ENCODE measurements at regions not wholly inside any gene's neighbourhood (a gene's known extent, or its start where the extent isn't known, plus 50 kb on each side); places are given as distances from the start of the nearest gene placed in this dataset.
A peak's percentile ranks its signal among the peaks of the same experiment; 100 is the strongest.

DNA sequence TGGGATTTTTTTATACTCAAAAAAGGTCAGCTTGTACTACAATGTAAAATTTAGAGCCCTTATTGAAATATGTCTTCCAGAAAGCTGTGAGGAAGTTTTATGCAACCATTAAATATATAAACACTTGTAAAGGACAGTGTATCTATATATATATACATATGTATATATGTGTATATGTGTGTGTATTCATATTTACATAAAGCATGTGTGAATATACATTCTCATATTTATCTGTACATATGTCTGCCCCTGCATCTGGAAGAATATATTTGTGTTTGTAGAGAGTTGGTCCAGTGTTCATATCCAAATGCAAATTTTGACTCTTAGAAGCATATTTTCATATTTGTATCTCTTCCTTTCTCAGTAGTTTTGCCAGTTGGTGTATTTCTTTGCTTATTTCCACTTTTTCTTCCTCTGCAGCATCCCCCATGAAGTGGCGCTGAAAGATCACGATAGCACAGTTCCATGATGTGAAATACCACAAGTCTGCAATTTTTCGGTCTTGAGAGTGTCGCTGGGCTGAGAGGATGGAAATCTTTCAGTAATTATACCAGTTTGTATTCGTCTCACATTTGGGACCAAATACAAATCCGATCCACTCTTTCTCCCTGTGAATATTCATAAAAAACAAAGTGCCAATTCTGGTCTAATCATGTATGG is 311.7 kb upstream of the DPH6 start:
- no peak for DNase-seq (ENCODE audit: low spot score)

DNA sequence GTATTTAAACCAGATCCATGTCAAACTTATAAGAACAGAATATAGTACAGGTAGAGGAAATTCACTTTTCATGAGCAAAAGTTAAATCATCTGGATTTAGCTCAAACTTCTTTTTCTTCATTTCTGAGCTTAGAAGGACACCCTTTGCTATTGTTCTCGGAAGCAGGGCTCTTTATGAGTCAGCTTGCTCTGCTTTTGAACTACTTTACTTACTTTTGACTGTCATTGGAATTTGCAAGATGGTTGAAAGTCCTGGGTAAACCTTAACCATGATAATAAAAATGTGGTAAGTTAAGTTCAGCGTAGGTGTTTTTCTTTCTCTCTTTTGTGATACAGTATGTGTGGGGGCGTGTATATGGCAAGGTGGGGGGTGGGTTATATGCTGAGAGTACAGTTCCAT is 312.7 kb upstream of the DPH6 start:
- DNase-seq (ENCODE audit: low spot score): peak; percentile 28

DNA sequence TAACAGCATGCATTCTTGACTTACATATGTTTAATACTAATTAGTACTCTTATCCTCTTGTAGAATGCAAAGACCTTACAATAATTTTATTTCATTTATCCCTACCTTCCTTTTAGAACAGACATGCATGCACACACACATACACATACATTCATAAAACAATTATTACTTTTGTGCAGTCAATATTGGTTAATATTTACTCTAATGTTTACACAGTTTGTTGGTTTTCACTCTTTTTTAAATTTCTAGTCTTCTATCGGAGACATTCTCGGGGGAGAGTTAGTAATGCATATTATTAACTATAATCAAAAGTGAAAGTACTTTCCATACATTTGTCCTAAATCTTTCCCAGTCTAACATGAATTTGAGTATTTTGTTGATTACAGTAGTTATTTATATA is 317.7 kb upstream of the DPH6 start:
- no peak for DNase-seq (ENCODE audit: low spot score)

DNA sequence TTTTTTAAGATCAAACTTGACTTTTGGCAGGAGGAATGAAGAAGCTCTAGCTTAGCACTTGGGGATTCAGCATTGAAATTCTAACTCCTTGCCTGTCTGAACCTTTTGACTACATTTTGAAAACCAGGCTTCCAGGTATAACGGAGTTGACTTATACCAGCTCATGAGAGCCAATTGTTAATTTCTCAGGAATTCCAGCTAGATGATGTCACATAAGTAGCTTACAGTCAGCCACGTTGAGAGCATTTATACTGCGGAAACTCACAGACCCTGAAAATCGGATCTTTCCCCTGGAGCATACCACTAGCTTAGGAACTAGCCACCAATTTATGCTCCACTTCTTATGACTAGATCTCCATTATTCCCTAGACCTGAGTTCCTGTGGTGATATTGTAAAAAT is 321.4 kb upstream of the DPH6 start:
- no peak for DNase-seq (ENCODE audit: low spot score)

DNA sequence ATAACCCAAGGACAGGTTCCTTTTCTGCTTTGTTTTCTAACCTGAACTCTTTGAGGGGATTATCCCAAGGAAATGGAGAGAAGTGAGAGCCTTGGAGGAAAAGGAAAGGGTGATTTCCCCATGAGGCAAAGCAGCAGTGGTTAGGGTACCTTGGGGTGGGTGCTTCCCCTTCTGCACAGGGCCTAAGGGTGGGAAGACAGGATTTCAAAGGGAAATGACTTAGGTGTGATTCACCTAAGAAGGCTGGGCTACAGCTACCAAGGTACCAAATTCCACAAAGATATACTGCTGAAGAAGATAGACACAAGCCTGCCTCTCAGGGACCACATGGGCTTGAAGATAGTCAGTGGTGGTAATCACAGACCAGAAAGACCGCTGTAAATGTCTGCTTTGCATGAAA is 325.3 kb upstream of the DPH6 start:
- DNase-seq (ENCODE audit: low spot score): no peak

DNA sequence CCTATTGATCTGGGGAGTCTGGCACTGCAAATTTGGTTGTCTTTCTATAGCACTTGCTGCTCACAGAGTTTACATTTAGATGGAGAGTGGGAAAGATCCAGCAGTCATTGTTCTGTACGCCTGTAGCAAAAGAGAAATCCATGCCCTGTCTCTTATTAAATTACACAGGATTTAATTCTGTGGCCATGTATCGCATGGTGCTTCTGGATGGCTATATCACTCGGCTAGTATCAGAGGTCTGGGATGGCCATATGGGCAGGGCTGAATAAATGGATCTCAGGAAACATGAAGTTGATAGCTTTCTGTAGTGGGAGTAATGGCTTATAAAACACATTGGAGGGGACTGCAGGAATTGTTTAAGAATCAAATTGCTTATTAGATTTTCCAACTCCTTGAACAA is 325.8 kb upstream of the DPH6 start:
- DNase-seq (ENCODE audit: low spot score): no peak

DNA sequence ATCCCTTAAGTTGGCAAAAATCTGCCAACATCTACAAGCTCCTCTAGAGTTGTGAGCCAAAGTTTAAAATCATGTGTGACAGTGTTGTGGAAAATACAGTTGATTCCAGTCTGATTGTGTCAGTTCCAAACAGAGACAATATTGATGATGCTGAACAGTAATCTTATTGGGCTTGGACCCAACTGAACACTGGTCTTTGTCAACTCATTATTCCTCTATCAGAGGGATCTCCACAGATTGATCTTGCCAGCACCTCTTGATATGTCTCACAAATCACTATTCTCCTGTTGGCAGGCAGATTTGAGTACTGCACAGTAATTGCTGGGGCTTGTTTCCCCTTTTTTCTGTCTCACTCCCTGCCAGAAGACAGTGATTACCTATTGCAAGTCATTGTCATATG is 326.6 kb upstream of the DPH6 start:
- DNase-seq (ENCODE audit: low spot score): no peak

DNA sequence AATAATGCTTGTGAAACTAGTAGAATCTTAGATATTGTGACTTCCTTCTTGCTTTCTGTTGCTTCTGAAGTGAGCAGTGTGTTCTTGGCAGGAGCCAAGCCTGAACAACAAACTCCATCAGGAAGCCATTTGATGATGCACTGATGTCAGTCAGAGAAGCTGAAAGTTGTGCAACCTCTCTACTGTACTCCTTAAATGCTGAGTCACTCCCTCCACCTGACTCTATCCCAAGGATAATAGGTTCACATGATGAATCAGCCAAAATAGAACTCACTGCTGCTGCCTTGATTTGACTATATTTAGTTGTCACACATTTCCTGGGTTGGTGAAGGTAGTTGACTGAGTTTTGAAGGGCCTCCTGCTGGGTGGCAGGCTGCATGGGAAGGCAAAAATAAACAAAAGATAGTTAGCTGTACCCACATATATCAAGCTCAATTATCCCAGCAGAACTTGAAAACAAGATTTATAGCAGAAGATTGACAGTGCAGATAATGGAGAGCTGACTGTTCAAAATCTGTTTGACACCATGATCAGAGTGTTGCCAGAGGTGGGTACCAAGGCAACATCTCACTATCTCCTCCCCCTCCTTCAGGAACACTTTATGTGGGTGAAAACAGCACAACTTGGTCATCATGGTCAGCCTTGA is 328.4 kb upstream of the DPH6 start:
- peak; percentile 60 for DNase-seq (ENCODE audit: low spot score)

DNA sequence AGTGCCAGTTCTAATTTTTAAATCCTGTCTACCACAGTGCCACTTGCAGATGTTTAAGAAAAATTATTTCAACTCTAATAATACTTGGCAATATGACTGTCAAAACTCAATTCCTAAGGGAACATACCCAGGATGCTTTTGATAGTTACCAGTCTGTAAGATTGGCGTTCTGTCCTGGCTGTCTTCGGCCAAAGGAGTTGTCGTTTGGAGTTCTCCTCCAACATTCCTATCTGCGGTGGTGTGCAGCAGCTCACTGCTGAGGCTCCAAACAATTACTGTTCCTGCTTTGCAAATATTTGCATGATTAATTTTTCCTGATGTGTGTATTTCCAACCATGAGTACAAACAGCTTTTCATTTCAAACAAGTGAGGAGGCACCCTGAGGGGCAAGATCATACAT is 330.8 kb upstream of the DPH6 start:
- DNase-seq (ENCODE audit: low spot score): no peak

DNA sequence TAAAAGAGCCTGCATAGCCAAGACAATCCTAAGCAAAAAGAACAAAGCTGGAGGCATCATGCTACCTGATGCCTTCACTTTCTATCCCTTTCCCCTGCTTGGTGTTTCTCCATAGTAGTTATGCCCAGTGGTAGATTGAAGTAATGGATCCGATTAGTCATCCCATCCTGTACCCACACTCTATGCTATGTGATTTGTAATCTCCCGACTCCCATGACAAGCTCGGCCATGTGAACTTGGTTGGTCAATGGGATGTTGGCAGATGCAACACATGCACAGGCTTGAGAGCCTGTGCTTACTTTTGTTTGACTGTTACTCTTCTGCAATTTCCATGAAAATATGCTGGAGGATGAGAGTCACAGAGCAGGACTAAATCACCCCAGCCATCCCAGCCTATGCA is 334.9 kb upstream of the DPH6 start:
- DNase-seq (ENCODE audit: low spot score): no peak

DNA sequence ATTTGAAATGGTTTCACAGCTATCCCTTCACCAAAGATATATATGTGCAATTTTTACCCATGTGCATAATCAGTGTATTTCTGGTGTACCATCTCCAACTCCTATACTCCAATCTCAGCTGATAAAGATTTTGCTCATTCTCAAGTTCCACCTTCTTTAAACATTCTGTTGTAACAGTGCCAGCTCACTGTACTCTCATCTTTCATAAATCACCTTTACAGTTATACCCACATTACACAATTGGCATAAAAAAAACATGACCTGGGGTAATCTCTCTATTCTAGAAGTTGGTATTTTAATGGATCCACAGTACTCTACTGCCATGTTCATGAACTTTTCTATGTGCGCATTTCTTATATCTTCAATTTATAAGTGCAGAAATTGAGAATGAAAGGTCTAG is 339.9 kb upstream of the DPH6 start:
- no peak for DNase-seq (ENCODE audit: low spot score)

DNA sequence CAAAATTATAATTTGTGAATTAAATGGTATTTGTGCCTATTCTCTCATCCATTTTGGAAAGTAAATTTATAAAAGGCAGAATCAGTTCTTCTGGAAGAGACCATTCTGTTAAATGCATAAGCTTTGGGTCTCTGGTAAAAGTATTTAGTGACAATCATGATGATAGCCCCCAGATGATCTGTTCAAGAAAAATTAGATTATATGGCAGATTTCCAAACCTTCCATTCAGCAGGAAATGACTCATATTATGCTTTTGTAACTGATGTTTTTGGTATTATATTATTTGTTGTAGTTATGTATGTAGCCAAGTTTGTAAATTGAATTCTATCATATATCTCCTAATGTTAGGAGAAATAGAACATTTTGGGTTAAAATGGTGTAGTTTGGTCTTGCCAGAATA is 340.8 kb upstream of the DPH6 start:
- peak; percentile 67 for DNase-seq (ENCODE audit: low spot score)

DNA sequence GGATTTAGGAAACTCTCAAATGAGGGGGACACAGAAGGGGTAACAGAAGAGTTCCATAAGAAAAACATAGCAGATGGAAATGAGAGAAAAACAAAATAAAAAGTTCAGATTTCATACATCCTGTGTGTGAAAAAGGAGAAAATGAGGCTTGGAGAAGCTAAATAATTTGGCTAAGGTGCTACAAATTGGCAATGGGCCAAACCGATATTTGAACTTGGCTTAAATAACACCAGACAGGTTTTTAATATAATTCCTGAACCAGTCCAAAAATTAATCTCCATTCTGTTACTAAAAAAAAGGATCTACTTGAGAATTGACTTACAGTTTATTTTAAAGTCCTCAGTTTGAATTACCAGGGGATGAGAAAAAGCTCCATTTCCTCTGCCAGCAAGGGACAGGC is 342.9 kb upstream of the DPH6 start:
- no peak for DNase-seq (ENCODE audit: low spot score)

DNA sequence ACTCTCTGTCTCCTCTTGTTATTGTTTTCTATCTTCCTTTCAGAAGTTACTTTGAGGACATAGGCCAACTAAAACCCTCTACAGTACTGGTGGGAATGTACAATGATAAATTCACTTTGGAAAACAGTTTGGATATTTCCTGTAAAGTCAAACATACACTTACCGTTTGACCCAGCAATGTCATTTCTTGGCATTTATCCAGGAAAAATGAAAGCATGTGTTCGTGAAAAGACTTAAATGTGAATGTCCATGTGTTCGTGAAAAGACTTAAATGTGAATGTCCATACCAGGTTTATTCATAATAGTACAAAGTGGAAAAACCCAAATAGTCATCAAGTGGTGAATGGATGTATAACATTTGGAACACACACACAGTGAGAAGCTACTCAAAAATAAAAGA is 361.5 kb upstream of the DPH6 start:
- no peak for DNase-seq (ENCODE audit: low spot score)

DNA sequence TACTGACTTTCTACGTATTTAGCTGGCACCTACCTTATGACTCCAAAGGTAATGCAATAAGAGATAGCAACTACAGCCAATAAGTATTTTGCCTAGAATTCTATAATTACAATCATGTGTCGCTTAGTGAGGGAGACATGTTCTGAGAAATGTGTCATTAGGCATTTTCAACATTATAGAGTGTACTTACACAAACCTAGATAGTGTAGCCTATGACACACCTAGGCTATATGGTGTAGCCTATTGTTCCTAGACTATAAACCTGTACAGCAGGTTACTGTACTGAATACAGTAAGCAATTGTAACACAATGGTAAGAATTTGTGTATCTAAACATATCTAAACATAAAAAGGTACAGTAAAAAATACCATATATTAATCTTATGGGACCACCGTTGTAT is 363.4 kb upstream of the DPH6 start:
- DNase-seq (ENCODE audit: low spot score): no peak

DNA sequence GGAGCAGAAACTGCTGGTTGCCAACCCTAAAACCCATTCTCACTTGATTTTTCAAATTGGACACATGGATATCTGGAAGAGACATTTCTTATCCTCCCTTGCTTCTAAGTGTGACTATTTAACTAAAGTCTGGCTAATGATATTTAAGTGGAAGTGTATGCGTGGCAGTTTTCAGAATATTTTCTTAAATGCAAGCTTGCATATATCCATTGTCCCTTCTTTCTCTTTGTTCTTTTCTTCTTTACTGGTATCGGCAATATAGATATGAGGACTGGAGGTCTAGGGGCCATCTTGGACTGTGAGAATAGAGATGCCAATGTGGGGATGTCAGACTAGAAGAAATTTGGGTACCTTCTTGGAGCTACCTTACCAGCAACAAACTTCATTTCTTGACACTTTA is 364.3 kb upstream of the DPH6 start:
- DNase-seq (ENCODE audit: low spot score): no peak

DNA sequence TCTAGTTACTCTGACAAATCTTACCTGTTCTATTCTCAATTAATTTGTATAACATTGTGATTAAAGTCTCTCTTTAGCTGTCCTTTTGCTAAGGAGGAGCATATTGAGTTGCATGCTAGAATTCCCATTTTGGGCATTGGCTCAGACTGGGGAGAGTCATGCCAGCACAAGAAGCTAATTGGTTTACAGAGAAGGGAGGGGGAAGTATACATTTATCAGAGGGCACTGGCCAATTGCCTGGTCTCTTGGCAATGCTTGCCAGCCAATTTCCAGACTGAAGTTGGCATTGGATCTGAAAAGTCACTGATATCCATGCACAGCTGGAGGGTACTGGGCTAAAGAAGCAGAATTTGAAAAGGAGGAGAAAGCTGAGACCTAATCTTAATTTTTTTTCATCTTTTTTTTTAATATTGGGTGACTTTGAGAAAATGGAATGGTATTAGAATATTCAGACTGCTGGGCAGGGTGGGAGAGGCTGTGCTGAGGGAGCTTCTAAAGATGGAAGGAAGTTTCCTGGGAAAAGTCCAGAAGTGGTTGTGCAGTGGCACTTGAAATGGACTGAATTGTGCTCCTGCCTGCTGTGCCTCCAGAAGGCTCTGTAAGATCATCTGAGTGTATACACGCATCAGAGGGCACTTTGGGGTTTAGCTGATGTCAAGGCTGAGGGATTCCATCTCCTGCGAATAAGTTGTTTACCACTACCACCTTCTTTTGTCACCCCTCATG is 365.2 kb upstream of the DPH6 start:
- no peak for DNase-seq (ENCODE audit: low spot score)

DNA sequence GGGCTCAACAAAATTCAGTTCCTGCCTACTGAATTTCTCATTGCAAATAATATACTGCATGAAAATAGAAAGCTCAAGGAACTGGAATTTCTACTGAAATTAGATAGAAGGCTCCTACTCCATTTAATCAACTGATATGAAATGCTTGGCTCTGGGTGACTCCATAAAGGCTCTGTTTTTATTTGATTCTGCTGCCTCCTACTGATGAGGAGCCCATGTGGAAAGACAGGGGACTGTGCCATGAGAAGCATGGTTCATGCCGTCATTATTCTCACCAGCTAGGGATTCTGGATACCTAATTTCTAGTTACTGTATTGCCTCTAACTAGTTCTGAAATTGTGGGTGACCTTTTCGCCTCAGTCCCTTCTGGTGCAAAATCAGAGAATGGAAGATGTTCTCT is 366.2 kb upstream of the DPH6 start:
- DNase-seq (ENCODE audit: low spot score): no peak

DNA sequence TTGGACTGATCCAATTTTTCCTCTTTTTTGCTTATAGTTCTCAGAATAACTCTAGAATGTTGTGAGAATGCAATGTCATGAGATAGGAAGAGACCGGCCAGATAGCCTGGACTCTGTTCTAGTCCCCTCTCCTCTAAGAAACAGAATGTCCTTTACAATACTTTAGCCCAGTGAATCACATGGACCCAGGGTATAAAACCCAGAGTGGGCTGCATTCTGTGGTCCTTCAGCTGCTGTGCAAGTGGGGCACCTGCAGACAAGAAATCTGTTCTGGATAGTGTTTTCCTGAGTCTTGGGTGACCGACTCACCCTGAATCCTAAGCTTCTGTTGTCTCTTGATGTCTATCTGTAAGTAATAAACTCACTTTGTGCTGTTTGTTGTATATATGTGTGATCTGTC is 368.6 kb upstream of the DPH6 start:
- no peak for DNase-seq (ENCODE audit: low spot score)

DNA sequence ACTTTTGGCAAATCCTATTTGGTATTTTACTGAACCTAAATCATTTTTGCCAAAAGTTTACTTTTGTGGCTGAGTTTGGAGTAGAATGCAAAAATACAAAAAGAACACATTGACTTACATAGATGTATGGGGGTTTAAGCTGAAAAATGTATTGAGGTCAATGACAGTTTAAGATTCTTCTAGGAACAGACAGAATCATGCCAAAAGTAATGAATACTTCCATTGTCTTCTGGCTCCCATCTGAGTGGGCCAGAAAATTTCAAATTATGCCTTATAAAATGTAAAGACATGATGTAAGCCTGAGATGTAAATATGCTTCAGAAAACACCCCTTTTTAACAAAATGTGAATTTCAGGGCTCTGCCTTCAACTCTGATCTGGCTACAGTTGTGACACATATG is 375.1 kb upstream of the DPH6 start:
- no peak for DNase-seq (ENCODE audit: low spot score)

DNA sequence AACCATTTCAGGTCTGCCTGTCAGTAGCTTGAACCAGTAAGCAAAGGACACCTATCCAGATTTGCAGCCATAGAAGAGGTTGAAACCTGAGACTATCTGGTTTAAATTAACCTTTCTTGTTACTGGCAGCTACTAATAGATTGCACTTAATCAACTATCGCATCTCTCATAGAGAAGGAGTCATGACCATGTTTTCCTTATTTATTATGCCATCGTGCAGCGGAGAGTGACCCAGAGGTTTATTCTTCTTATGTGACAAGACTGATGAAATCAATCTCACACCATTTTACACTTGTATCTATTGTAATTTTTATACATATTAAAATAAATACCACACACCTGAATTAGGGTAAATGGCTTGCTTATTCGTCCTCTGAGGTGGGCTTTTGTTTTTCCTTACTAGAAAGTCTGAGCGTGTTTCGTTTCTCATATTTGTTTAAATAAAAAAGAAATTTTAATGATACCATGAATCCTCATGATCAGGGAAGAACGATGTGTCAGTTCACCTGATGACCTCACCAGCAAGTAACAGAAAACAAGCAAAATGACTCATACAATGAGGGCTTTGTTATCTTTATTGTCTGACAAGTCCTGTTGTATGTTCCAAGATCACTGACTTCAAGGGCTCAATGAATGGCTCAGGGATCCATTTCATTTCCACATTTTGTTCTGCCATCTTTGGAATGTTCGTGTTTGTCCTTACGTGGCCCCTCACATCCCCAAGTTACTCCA is 379.5 kb upstream of the DPH6 start:
- DNase-seq (ENCODE audit: low spot score): peak; percentile 32

DNA sequence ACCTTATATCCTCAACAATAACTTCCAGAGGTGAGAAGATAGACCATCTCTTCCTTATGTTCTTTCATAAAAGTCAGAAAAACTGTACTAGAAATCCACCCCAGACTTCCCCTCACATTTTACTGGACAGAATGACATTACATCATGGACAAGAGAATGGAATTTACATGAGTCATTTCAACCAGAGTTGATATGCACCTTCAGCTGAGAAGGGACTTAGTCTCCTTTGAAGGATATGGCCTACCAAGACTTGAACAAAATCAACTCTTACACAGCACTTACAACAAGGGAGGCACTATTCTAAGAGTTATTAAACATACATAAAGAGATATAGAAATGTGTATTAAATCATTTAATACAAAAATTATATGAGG is 380.0 kb upstream of the DPH6 start:
- peak; percentile 8 for DNase-seq (ENCODE audit: low spot score)

DNA sequence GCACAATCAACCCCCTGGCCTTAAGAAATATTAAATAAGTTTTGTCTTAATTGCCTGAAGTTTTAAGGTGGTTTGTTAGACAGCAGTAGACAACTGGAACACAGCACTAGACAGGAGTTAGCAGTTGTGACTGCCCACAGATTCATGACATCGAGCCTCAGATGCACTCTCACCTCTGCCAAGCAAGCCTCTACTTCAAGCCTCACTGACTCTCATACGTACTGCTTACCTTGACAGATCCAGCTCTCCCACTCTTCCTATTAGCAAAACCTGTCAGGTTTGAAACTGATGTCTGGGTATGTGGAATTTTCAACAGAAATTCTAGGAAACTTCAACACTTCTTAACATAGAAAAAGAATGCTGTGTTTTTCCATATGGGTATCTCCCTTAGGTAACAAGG is 382.9 kb upstream of the DPH6 start:
- no peak for DNase-seq (ENCODE audit: low spot score)

Measured in kidney capillary endothelial cell (primary cell).